ENCODE measurements at regions not wholly inside any gene's neighbourhood (a gene's known extent, or its start where the extent isn't known, plus 50 kb on each side); places are given as distances from the start of the nearest gene placed in this dataset.

GRCh38 chr9:107810461-107810961 lies 320.9 kb upstream of the KLF4 start:
- DNase-seq = no peak

GRCh38 chr9:107809871-107810460 lies 320.4 kb upstream of the KLF4 start:
- DNase-seq = no peak
- TF ChIP-seq POLR2A (IDR thresholded peaks at IDR 0.05; ENCODE audit: low read length) (no peak), GATA1 (IDR thresholded peaks at IDR 0.05; ENCODE audit: low read depth, low read length) (no peak)

More at GRCh38 chr9:107810461-107810961, 320.9 kb upstream of the KLF4 start:
- no peak for TF ChIP-seq POLR2A (IDR thresholded peaks at IDR 0.05; ENCODE audit: low read length)
- TF ChIP-seq GATA1 (IDR thresholded peaks at IDR 0.05; ENCODE audit: low read depth, low read length) = no peak

DNA sequence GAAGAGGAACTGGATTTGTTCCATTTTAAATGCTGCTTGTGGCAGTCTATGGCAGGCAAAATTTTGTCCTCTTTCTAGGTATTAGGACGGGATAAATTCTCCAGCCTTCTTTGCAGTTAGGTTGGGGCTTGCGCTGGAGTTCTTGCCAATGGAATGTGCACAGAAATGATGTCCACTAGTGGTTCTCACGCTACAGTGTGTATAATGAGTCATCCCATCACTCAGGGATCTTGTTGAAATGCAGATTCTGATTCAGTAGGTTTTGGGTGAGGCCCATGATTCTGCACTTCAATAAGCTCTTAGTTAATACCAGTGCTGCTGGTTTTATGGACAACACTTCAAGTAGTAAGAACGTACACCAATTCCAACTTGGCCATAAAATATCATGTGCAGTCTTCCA lies 317.6 kb upstream of the KLF4 start:
- DNase-seq = no peak
- no peak for TF ChIP-seq GATA1 (IDR thresholded peaks at IDR 0.05; ENCODE audit: low read depth, low read length)
- no peak for TF ChIP-seq POLR2A (IDR thresholded peaks at IDR 0.05; ENCODE audit: low read length)

DNA sequence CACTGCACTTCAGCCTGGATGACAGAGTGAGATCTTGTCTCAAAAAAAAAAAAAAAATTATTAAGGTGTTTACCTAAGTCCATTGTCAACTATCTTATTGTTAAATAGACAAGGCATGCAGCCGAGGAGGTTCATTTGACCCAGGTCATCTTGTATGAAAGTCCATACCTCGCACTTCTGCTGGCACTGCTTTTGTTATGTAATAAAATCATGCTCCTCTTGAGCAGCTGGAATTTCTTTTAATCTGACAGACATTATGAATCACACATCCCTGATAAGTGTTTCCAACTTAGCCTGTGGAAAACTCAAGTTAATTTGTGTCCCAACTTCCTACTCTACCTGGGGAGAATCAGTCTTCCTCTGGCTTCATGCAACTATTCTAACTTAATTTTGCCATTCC lies 315.6 kb upstream of the KLF4 start:
- no peak for DNase-seq
- no peak for TF ChIP-seq GATA1 (IDR thresholded peaks at IDR 0.05; ENCODE audit: low read depth, low read length)

GRCh38 chr9:107794259-107794658 lies 304.7 kb upstream of the KLF4 start:
- DNase-seq = peak; percentile 43 to 81
- TF ChIP-seq POLR2A (IDR thresholded peaks at IDR 0.05; ENCODE audit: low read length) (no peak), GATA1 (IDR thresholded peaks at IDR 0.05; ENCODE audit: low read depth, low read length) (no peak)

GRCh38 chr9:107793541-107793940 lies 304.0 kb upstream of the KLF4 start:
- no peak for DNase-seq
- TF ChIP-seq POLR2A (IDR thresholded peaks at IDR 0.05; ENCODE audit: low read length) (no peak), GATA1 (IDR thresholded peaks at IDR 0.05; ENCODE audit: low read depth, low read length) (no peak)

GRCh38 chr9:107792596-107792995 lies 303.0 kb upstream of the KLF4 start:
- TF ChIP-seq POLR2A (IDR thresholded peaks at IDR 0.05; ENCODE audit: low read length) (no peak), GATA1 (IDR thresholded peaks at IDR 0.05; ENCODE audit: low read depth, low read length) (no peak)
- no peak for DNase-seq

DNA sequence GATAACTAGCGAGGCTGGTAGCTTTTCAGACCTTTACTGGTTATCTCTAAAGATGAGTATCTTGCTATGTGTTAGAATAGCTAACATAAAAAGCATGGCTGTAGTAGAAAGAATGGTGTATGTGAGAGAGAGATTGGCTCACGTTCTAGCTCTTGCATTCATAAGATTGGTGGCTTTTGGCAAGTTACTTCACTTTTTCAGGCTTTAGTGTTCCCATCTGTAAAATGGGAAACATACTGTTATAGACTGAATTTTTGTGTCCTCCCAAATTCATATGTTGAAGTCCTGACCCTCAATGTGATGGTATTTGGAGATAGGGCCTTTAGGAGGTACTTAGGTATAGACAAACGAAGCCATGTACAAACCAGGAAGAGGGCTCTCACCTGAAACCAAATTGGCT lies 302.4 kb upstream of the KLF4 start:
- peak in 1 of 2 experiments; percentile 8 for DNase-seq
- TF ChIP-seq GATA1 (IDR thresholded peaks at IDR 0.05; ENCODE audit: low read depth, low read length) (no peak), POLR2A (IDR thresholded peaks at IDR 0.05; ENCODE audit: low read length) (no peak)

DNA sequence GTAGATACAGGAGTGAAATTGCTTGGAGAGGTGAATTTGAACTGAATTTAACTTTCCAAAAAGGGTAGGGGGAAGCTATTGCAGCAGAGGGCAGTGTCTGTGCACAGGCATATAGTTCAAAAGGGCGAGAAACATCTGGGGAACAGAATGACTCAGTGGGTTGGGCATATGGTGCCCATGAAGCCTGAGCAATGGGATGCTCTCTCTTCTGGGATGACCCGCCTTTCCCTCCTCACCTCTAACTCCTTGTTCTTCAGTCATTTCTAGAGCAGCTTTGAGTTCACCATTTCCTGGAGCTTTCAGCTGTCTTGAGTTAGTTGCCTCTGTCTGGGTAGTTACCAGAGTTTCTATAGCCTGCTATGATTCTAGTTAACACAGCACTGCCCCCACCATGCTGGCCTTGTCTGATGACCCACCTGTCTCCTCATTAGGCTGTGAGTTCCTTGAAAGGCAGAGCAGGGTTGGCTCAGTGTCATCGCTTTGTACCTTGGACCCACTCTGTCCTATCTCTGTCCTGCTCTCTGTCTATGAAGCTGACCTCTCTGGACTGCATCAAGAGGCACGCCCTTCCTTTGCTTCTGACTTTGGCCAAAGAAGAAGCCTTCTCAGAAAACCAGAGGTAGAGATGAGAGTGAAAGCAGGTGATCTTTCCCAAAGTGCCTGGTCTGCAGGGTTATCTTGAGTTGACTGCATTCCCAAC lies 299.6 kb upstream of the KLF4 start:
- no peak for TF ChIP-seq POLR2A (IDR thresholded peaks at IDR 0.05; ENCODE audit: low read length)
- TF ChIP-seq GATA1 (IDR thresholded peaks at IDR 0.05; ENCODE audit: low read depth, low read length) = no peak
- DNase-seq = peak; percentile 14 to 28

DNA sequence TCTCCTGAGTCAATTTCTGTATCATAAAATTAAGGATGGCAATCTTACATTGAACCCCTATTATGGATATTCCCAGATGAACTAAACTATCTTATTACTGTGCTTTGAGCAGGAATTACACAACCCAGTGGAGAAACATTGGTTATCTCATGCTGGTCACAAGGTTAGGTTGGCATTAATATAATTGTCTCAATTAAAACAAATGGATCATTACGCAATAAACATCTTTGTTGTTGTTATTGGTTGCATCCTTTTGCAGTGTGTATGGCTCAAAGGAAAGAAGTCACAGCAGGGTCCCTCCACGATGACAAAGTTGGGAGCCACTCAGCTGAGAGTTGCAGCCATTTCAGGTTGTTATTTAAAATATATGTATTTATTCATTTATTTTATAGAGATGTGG lies 297.0 kb upstream of the KLF4 start:
- TF ChIP-seq GATA1 (IDR thresholded peaks at IDR 0.05; ENCODE audit: low read depth, low read length) = no peak
- DNase-seq = no peak

DNA sequence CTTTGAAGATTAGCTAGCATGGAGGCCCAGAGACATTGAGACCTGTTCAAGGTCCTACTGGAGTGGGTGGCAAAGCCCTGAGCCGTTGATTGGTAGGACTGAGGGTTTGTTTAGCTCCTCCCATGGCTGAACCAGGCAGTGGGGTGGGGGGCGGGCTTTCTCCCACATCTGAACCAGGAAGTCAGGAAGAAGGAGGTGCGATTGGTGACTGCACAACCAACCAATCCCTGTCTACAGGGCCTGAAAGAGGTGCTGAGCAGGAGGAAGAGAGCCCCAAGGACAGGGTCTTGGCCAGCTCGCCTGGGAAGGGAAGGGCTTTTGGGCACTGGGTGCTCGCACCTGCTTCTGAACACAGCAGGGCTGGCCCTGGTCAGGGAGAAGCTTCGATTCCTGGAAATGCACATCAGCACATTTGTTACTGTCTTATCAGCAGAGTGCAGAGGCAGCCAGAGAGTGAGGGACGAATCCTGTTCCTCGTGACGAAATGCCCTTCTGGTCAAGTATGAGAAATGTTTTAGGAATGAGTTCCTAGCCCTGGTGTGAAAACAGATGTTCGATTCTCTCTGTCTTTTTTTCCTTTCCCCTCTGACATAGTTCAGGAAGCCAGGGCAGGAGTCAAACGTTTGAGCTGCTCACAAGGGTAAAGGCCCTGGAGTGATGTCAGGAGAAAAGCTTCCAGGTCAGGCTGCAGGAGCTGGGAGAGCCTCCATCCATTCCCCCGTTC lies 294.8 kb upstream of the KLF4 start:
- TF ChIP-seq GATA1 (IDR thresholded peaks at IDR 0.05; ENCODE audit: low read depth, low read length) (peak; percentile 76), POLR2A (IDR thresholded peaks at IDR 0.05; ENCODE audit: low read length) (peak; percentile 59)
- peak; percentile 93 to 95 for DNase-seq

DNA sequence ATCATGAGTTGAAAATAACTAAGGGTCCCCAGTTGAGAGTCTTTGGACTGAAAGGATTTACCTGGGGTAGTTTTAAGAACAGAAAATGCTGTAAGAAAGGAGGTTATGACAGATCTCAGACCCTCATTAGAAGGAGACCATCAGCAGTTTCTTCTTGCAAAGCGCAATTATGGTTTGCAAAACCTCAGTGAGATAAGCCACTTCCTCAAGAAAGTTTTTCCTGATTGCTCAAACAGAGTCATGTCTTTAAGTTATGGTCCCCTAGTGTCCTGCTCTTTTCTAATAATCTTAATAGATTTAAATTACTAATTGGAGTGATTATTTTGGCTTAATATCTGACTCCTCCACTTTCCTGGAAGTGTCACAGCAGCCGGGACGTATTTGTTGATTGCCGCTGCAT lies 293.2 kb upstream of the KLF4 start:
- TF ChIP-seq POLR2A (IDR thresholded peaks at IDR 0.05; ENCODE audit: low read length) (no peak), GATA1 (IDR thresholded peaks at IDR 0.05; ENCODE audit: low read depth, low read length) (no peak)
- no peak for DNase-seq

DNA sequence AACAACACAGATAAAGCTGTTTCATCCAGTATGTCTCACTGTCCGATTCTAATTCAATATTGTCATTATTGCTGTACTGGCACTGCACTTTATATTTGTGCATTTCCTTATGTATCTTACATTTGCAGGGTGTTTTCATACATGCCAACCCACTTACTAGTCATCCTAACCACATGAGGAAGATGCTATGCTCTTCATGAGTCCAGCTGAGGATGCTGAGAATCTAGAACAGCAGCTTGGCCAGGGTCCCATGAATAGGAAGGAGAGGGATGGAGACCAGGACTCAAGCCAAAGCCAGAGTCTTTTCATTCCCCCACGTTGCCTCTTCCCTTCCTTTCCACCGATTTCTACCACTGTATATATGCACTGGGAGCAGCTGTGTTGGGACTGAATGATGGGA lies 292.8 kb upstream of the KLF4 start:
- no peak for DNase-seq
- TF ChIP-seq GATA1 (IDR thresholded peaks at IDR 0.05; ENCODE audit: low read depth, low read length) (no peak), POLR2A (IDR thresholded peaks at IDR 0.05; ENCODE audit: low read length) (no peak)

- TF ChIP-seq POLR2A (IDR thresholded peaks at IDR 0.05; ENCODE audit: low read length) = no peak
- TF ChIP-seq GATA1 (IDR thresholded peaks at IDR 0.05; ENCODE audit: low read depth, low read length) = no peak
Measured at GRCh38 chr9:107780960-107781359, 291.4 kb upstream of the KLF4 start.

More at GRCh38 chr9:107780960-107781359, 291.4 kb upstream of the KLF4 start:
- DNase-seq = no peak

Measured in erythroblast (primary cell).